BLaER1 (cell line): ENCODE measurements at regions not wholly inside any gene's neighbourhood (a gene's known extent, or its start where the extent isn't known, plus 50 kb on each side); places are given as distances from the start of the nearest gene placed in this dataset.
"Not testable (repeated sequence)": the region's sequence is repeated elsewhere in the genome, so short reads cannot be mapped to it uniquely, and the experiment has no call there.

Source experiments
- H3K27ac ChIP-seq: shearing (Covaris generic); formaldehyde crosslinking; 2 replicates; pipeline ENCODE4 v1.8.1; 2022
- H3K27me3 ChIP-seq: shearing (Covaris generic); formaldehyde crosslinking; 2 replicates; pipeline ENCODE4 v1.8.1; 2022
- H3K36me3 ChIP-seq: shearing (Covaris generic); formaldehyde crosslinking; 2 replicates; pipeline ENCODE4 v1.8.1; 2022
- H3K4me1 ChIP-seq: shearing (Covaris generic); formaldehyde crosslinking; 2 replicates; pipeline ENCODE4 v1.8.1; 2022
- H3K4me2 ChIP-seq: shearing (Covaris generic); formaldehyde crosslinking; 2 replicates; pipeline ENCODE4 v1.8.1; 2022
- H3K4me3 ChIP-seq: shearing (Covaris generic); formaldehyde crosslinking; 2 replicates; pipeline ENCODE4 v1.8.1; 2022
- H3K9ac ChIP-seq: shearing (Covaris generic); formaldehyde crosslinking; 2 replicates; pipeline ENCODE4 v1.8.1; 2022
- H3K9me3 ChIP-seq: shearing (Covaris generic); formaldehyde crosslinking; 2 replicates; pipeline ENCODE4 v1.8.1; 2022
- H4K20me1 ChIP-seq: shearing (Covaris generic); formaldehyde crosslinking; 2 replicates; pipeline ENCODE4 v1.8.1; 2022
- Cebpa-rat ChIP-seq: shearing (Covaris generic); IDR thresholded peaks from 2 replicates; pipeline ENCODE4 v1.8.1; 2022

DNA sequence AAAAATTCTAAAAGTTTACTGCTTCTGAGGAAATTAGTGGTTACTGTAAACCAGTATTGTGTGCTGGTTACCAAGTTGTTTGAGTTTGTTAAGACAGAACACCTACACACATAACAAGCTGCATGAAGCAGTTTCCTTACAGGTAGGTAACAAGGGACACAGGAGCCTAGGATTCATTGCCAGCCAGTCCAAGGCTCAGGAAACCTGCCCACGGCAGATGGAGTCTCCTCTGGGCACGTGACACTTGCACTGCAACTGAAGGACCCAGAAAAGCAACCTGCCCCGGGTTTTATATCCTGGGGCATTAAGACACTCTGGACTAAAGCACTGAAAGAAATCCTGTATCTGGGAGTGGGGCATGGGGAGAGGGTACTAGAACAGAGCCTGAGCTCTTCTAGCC is 639.3 kb downstream of the ADCYAP1 start:
- no peak for TF ChIP-seq Cebpa-rat
- no peak overlapping the region for H3K4me2 ChIP-seq

DNA sequence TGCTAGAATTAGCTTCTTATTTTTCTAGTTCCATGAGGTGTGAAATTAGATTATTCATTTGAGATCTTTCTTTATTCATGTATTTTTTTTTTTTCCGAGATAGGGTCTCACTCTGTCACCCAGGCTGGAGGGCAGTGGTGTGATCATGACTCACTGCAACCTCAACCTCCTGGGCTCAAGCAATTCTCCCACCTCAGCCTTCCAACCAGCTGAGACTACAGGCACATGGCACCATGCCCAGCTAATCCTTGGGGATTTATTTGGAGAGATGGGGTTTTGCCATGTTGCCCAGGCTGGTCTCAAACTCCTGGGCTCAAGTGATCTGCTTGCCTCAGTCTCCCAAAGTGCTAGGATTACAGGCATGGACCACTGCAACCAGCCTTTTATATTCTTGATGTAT is 653.0 kb downstream of the ADCYAP1 start:
- H3K9ac ChIP-seq, H3K4me1 ChIP-seq, H3K36me3 ChIP-seq, H3K9me3 ChIP-seq, H4K20me1 ChIP-seq, H3K4me3 ChIP-seq, H3K27me3 ChIP-seq, H3K4me2 ChIP-seq, H3K27ac ChIP-seq: not testable (repeated sequence)

More for the DNA sequence above, 639.3 kb downstream of the ADCYAP1 start:
- H3K4me1 ChIP-seq: no peaks in the 10 kb centered on the region
- H3K27me3 ChIP-seq: no peaks in the 10 kb centered on the region
- H3K9me3 ChIP-seq: peaks cover 2% of the 10 kb centered on the region; the same call in 1 of the 2 replicates
- no peak overlapping the region for H3K4me3 ChIP-seq
- H3K27ac ChIP-seq: no peak overlapping the region
- no peak overlapping the region for H3K9ac ChIP-seq
- H3K36me3 ChIP-seq: no peaks in the 10 kb centered on the region
- H4K20me1 ChIP-seq: no peaks in the 10 kb centered on the region

GRCh38 chr18:1559563-1559962 is 654.9 kb downstream of the ADCYAP1 start:
- Histone ChIP-seq H3K27me3 (no peaks in the 10 kb centered on the region), H3K4me2 (no peak overlapping the region), H3K9me3 (no peaks in the 10 kb centered on the region), H4K20me1 (no peaks in the 10 kb centered on the region), H3K27ac (no peak overlapping the region), H3K36me3 (no peaks in the 10 kb centered on the region), H3K4me3 (no peak overlapping the region), H3K9ac (no peak overlapping the region), H3K4me1 (0 out of 2 replicates have a peak, but pooled peaks cover 6% of the 10 kb centered on the region)
- TF ChIP-seq Cebpa-rat: no peak

GRCh38 chr18:1564793-1565192 is 660.1 kb downstream of the ADCYAP1 start:
- no peaks in the 10 kb centered on the region for H3K9me3 ChIP-seq

GRCh38 chr18:1571206-1571605 is 666.5 kb downstream of the ADCYAP1 start:
- no peaks in the 10 kb centered on the region for H4K20me1 ChIP-seq
- no peaks in the 10 kb centered on the region for H3K9me3 ChIP-seq
- no peak overlapping the region for H3K4me3 ChIP-seq
- no peak overlapping the region for H3K4me2 ChIP-seq
- no peaks in the 10 kb centered on the region for H3K36me3 ChIP-seq
- H3K27ac ChIP-seq: no peak overlapping the region
- TF ChIP-seq Cebpa-rat: no peak
- no peaks in the 10 kb centered on the region for H3K4me1 ChIP-seq
- H3K27me3 ChIP-seq: no peaks in the 10 kb centered on the region
- no peak overlapping the region for H3K9ac ChIP-seq

More at GRCh38 chr18:1564793-1565192, 660.1 kb downstream of the ADCYAP1 start:
- 0 out of 2 replicates have a peak, but pooled peaks cover 6% of the 10 kb centered on the region for H3K4me1 ChIP-seq
- H3K27ac ChIP-seq: no peak overlapping the region
- no peak overlapping the region for H3K9ac ChIP-seq
- TF ChIP-seq Cebpa-rat: no peak
- no peaks in the 10 kb centered on the region for H3K27me3 ChIP-seq
- no peak overlapping the region for H3K4me3 ChIP-seq
- H3K4me2 ChIP-seq: no peak overlapping the region
- no peaks in the 10 kb centered on the region for H3K36me3 ChIP-seq
- H4K20me1 ChIP-seq: no peaks in the 10 kb centered on the region

GRCh38 chr18:1573732-1574131 is 669.1 kb downstream of the ADCYAP1 start:
- H3K4me1 ChIP-seq: peaks cover 4% of the 10 kb centered on the region; the same call in 1 of the 2 replicates
- H3K27me3 ChIP-seq: no peaks in the 10 kb centered on the region
- TF ChIP-seq Cebpa-rat: no peak
- no peaks in the 10 kb centered on the region for H3K9me3 ChIP-seq
- H3K27ac ChIP-seq: no peak overlapping the region
- H4K20me1 ChIP-seq: no peaks in the 10 kb centered on the region
- no peak overlapping the region for H3K4me2 ChIP-seq
- no peak overlapping the region for H3K4me3 ChIP-seq
- H3K36me3 ChIP-seq: no peaks in the 10 kb centered on the region
- H3K9ac ChIP-seq: no peak overlapping the region

DNA sequence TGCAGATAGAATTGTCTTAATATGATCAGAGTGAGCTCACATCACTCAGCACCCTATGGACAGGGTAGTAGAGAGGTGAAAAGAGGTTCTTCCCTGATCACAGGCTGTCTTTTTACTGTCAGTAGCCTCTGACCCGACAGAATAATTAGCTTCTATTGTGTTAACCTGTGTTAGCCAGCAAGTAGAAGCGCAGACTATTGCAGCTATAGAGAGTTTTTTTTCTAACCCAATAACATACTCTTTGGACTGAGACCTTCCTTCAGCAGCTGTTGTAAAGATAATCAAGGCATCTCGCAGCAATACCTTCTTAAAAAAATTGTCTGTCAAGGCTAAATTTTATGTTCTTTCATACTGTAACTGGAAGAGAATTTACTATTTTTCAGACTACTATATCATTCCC is 670.4 kb downstream of the ADCYAP1 start:
- no peaks in the 10 kb centered on the region for H4K20me1 ChIP-seq
- H3K27ac ChIP-seq: no peak overlapping the region
- no peak overlapping the region for H3K4me3 ChIP-seq
- H3K4me2 ChIP-seq: no peak overlapping the region
- H3K9ac ChIP-seq: no peak overlapping the region
- no peaks in the 10 kb centered on the region for H3K9me3 ChIP-seq
- H3K27me3 ChIP-seq: no peaks in the 10 kb centered on the region
- H3K36me3 ChIP-seq: no peaks in the 10 kb centered on the region
- no peak for TF ChIP-seq Cebpa-rat
- H3K4me1 ChIP-seq: peaks cover 7% of the 10 kb centered on the region; the same call in 1 of the 2 replicates

GRCh38 chr18:1578505-1578904 is 673.8 kb downstream of the ADCYAP1 start:
- H3K27me3 ChIP-seq: no peaks in the 10 kb centered on the region
- H3K9ac ChIP-seq: no peak overlapping the region
- no peaks in the 10 kb centered on the region for H3K36me3 ChIP-seq
- H3K27ac ChIP-seq: no peak overlapping the region
- no peaks in the 10 kb centered on the region for H3K9me3 ChIP-seq
- no peak overlapping the region for H3K4me3 ChIP-seq
- no peaks in the 10 kb centered on the region for H4K20me1 ChIP-seq
- TF ChIP-seq Cebpa-rat: no peak
- peak overlapping the region; percentile 36 for H3K4me2 ChIP-seq
- H3K4me1 ChIP-seq: peaks cover 7% of the 10 kb centered on the region; the same call in 1 of the 2 replicates

- H3K9me3 ChIP-seq: no peaks in the 10 kb centered on the region
- H3K4me1 ChIP-seq: peaks cover 7% of the 10 kb centered on the region; the same call in 1 of the 2 replicates
- no peaks in the 10 kb centered on the region for H4K20me1 ChIP-seq
- no peaks in the 10 kb centered on the region for H3K36me3 ChIP-seq
- H3K9ac ChIP-seq: no peak overlapping the region
- no peaks in the 10 kb centered on the region for H3K27me3 ChIP-seq
- H3K27ac ChIP-seq: no peak overlapping the region
- H3K4me2 ChIP-seq: no peak overlapping the region
- H3K4me3 ChIP-seq: no peak overlapping the region
- no peak for TF ChIP-seq Cebpa-rat
These were observed 676.9 kb downstream of the ADCYAP1 start for GRCh38 chr18:1581581-1581980.

DNA sequence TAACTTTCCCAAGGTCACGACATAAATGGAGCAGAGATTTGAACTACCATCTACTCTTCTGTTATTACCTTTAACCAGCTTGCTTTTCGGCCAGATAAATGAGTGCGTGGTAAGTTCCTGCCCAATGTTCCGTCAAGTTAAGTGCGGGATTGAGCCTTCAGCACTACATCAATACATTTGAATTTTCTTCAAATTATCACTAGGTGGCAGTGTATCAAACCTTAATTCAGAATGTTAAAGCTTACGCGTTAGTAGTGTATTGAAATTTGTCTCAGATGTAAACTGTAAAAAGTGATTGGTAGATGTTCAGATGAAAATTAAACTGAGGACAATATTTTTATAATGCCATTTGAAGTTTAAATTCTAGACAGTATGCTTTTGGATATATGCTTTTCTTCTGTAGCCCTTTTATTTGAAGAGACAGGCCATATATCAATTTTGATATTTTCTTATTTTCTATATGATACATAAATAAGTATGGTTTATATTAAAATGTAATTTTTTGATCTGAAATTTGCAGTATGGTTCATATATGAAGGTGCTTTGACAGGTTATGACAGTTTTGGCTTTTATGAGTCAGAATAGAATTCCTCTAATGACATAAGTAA is 681.3 kb downstream of the ADCYAP1 start:
- TF ChIP-seq Cebpa-rat: no peak
- no peak overlapping the region for H3K4me2 ChIP-seq
- no peak overlapping the region for H3K27ac ChIP-seq
- H3K4me3 ChIP-seq: no peak overlapping the region
- no peak overlapping the region for H3K9ac ChIP-seq
- H3K27me3 ChIP-seq: no peaks in the 10 kb centered on the region
- H3K36me3 ChIP-seq: no peaks in the 10 kb centered on the region
- no peaks in the 10 kb centered on the region for H3K9me3 ChIP-seq
- H3K4me1 ChIP-seq: no peaks in the 10 kb centered on the region
- H4K20me1 ChIP-seq: no peaks in the 10 kb centered on the region

GRCh38 chr18:1593091-1593490 is 688.4 kb downstream of the ADCYAP1 start:
- Histone ChIP-seq H3K4me1 (no peaks in the 10 kb centered on the region), H3K4me3 (no peak overlapping the region), H3K9me3 (no peaks in the 10 kb centered on the region), H3K9ac (no peak overlapping the region), H3K27me3 (no peaks in the 10 kb centered on the region), H3K36me3 (no peaks in the 10 kb centered on the region), H3K4me2 (no peak overlapping the region), H4K20me1 (no peaks in the 10 kb centered on the region), H3K27ac (no peak overlapping the region)
- TF ChIP-seq Cebpa-rat: no peak
